T-helper 2 cell (primary cell): ENCODE measurements at regions not wholly inside any gene's neighbourhood (a gene's known extent, or its start where the extent isn't known, plus 50 kb on each side); places are given as distances from the start of the nearest gene placed in this dataset.

Experiments used
- DNase-seq, 5 experiments: peaks; one replicate each; pipeline versions ENCODE4 v3.0.0 to v3.0.0-alpha.2; 2012 to 2022

DNA sequence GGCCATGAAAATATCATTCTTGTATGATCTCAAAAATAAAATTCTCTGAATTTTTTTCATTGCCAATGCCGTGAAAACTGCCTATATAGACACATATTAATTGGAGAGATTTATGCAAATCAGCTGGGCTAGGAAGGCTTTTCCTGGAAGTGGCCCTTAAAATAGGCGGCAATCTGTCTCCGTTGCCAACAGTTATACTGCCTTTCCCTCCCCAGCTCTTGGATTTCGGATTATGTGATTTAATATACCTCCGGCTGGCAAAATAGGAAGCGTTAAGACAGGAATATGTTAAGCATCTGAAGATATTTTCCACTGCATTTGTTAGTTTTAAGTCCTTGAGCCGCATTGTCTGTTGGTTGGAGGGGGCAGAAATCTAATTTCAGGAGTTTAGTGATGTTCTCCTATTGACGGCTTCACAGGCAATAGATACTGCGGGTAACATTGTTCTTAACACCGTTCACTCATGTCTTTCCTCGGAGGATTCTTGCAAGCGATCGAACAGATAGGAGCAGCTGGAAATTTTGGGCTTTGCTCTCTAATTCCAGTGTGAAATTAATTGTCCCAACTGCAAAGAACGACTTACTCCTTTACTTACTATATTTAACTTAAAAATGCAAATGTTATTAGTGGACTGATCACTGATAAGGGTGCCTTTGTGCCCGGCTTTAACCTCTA lies 113.3 kb downstream of the LINC00237 start:
- no peak for DNase-seq

DNA sequence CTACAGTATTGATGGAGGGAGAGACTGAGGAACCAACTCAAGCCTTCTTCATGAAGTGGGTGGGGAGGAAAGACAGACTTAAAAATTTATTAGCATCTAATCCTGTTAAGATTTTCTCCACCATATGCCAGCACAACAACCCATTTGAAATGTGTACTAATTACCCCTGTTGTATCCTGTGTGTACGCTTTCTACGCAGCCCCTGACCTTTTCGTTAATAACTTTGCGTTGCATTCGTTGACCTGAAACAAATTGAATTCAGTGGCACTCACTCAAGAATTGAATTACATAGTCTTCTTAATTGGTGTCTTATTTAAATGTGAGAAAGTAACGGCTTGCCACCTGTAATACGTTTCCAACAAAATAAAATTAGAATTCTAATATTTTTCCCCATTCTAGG lies 113.9 kb downstream of the LINC00237 start:
- no peak for DNase-seq

DNA sequence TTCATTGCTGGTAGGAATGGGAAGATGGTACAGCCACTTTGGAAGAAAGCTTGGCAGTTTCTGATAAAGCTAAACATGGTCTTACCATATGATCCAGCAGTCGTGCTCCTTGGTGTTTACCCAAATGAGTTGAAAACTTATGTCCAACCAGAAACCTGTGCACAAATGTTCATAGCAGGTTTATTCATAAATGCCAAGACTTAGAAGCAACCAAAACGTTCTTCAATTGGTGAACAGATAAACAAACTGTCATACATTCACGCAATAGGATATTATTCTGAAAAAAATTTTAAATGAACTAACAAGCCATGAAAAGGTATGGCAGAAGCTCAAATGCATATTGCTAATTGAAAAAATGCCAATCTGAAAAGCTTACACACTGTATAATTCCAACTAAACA lies 117.1 kb downstream of the LINC00237 start:
- DNase-seq: no peak

GRCh38 chr20:20979934-20980333 lies 126.2 kb downstream of the LINC00237 start:
- DNase-seq: no peak

- no peak for DNase-seq
Measured at GRCh38 chr20:20977786-20978185, 128.4 kb downstream of the LINC00237 start.

GRCh38 chr20:20972490-20972889 lies 133.7 kb downstream of the LINC00237 start:
- DNase-seq: no peak

- DNase-seq: no peak
Measured at GRCh38 chr20:20971810-20972209, 134.3 kb downstream of the LINC00237 start.

DNA sequence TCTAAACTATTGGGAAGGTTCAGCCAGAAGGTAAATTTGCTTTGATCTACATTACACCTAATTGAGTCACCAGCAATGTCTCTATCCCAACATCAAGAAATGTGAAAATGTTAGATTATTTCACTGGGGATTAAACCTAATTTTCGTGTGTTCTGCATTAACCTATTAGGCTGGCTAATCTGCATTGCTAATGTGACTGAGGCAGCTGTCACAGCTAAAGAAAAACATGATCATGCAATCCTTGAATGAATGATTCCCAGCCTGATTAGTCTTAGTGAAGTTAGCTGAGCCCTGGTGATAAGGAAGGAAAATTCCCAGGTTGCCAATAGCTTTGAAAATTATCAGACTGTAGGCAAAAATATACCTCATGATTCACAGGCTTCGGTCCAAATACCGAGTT lies 135.3 kb downstream of the LINC00237 start:
- no peak for DNase-seq

DNA sequence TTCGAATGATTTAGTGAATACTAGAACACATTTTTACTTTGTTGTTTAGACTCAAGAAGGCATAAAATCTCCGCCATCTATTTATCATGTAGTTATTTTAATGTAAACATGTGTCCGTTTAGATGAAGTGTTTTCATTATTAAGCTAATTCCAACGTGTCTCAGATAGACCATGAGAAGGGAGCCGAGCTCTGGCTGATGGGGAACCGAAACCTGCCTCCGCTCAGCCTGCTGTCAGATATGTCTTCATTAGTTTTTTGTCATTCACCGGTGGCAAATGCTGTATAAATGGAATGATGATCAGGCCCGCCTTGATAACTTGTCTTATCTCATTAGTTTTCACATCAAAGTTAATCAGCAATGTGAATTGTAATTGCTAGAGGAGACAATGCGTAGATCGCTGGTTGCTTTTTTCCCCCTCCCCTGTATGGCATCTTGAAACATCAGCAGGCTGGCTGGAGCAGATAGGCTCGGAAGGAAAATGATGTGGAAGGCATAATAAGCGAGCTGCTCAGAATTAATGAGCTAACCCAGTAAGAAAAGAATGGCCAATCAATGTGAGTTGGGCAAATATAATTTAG lies 136.4 kb downstream of the LINC00237 start:
- DNase-seq: no peak

GRCh38 chr20:20967564-20968184 lies 138.5 kb downstream of the LINC00237 start:
- no peak for DNase-seq

- no peak for DNase-seq
Measured at GRCh38 chr20:20966171-20966570, 140.0 kb downstream of the LINC00237 start.

- DNase-seq: no peak
Measured at GRCh38 chr20:20959031-20959755, 147.0 kb downstream of the LINC00237 start.

GRCh38 chr20:20956513-20956931 lies 149.6 kb downstream of the LINC00237 start:
- no peak for DNase-seq

DNA sequence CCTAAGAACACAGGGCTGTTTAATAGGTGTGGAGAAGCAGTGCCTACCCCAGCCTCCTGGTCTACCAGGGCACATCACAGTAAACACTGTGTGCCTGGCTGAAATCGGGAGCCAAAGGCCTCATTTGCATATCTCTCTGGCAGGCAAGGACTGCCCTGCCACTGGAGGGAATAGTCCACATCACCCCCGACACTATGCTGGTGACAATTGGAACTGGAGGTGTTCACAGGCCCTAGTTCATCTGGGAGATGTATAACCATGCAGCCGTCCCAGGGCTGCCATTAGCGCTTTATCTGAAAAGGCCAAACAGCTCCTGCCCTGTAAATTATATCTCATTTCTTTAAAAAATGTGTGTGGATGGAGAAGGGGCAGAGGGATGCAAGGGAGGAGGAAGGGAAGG lies 150.3 kb downstream of the LINC00237 start:
- DNase-seq: no peak

DNA sequence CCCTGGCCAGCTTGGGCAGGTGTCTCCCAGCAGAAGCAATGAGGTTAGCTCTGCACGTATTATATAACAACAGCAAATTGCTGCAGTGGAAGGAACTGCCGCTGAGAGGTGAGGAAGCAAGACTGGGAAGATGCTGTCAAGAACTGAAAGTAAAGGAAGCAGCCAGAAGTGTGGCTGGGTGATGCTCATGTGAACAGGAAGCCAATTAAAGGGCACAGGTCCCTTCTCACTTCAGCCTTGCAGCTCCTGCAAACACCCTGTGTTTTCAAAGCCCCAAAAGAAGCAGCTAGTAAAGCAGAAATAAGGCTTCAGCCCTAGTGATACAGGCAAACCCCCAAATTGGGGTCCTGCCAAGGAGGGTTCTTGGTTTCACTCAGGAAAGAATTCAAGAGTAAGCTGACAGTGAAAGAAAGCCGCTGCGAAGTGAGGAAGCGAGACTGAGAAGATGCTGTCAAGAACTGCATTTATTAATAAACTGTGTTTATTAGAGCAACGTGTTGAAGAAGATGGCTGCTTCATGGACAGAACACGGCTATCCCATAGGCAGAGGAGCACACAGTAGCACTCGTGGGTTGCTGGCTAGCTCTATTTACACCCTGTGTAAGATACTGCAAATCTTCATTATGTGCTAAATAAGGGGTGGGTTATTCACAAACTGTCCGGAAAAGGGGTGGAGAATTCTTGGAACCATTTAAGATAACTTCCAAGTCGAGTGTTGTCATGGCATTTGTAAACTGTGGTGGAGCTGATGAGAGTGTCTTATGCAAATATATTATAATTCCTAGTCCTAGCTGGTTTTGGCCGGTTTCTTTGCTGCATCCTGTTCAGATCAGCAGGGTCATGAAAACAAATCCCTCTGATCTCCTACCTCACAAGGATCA lies 152.2 kb downstream of the LINC00237 start:
- DNase-seq: no peak

DNA sequence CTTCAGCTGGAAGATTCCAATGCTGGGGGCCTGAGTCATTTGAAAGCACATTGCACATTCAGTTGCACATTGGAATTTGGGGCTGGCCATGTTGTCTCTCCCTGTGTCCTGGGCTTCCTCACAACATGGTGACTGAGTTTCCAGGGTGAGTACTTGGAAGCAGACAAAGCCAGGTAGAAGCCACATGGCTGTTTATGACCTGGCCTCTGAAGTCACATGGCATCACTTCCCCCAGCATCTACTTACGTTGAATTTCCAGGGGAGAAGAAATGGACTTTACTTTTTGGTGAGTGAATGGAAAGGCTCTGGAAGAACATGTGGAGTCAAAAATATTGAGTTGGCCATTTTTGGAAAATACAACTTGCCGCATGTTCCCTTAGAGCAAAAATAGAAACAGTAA lies 155.5 kb downstream of the LINC00237 start:
- DNase-seq: no peak

DNA sequence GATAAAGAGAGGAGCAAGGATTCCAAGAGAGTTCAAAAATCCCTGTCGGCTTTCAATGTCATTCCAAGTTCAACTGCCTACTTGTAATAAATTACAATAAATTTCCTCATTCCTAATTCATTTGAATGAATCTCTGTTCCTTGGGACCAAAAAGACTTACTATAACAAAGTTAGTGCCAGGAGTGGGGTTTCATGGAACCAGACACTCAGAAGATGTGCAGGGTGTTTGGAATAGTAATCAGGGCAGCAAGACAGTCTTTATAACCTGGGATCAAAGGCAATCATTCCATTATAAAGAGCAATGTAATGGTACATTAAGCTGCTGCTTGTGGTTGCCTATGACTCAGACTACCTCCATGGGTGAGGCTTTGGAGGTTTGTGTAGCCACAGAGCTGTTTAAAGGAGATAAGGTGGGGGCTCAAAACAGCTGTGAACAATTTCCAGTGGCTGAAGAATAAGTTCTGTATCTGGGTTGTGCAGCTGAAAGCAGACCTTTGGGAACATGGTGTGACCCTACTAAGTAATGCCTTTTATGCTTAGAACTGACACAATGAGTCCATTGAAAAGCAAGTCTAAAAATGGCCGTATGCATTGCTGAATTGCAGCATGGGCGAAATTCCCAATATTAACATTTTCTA lies 159.9 kb downstream of the LINC00237 start:
- no peak for DNase-seq

DNA sequence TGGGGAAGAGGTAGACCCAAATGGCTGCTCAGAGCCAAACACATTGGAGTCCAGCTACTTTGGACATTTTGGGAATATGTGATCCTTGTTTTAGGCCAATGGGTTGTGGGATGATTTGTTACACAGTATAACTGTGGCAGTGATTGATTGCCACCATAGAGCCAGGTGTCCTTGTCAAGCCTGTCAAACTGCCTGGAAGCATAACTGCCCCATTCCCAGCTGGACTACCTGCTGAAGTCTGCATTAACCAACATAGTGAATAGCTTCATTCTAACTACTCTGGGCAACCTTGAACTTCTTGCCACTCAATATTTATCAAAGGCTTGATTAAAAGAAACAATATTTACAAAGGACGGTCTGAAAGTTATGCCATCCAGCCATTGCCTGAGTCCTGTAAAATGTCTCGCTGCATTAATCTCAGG lies 164.7 kb downstream of the LINC00237 start:
- DNase-seq: no peak

- DNase-seq: no peak
Measured at GRCh38 chr20:20939006-20939405, 167.2 kb downstream of the LINC00237 start.

GRCh38 chr20:20938599-20938998 lies 167.6 kb downstream of the LINC00237 start:
- DNase-seq: no peak

GRCh38 chr20:20938131-20938530 lies 168.0 kb downstream of the LINC00237 start:
- DNase-seq: no peak
